Ascending aorta (tissue), 2 donors: ENCODE measurements at regions not wholly inside any gene's neighbourhood (a gene's known extent, or its start where the extent isn't known, plus 50 kb on each side); places are given as distances from the start of the nearest gene placed in this dataset.

ENCODE experiments used
- DNase-seq, 2 donors: peaks; one replicate each; pipeline ENCODE4 v3.0.0-alpha.2; 2019; ENCODE audit warnings: low spot score in 2 of 2
- H3K27ac ChIP-seq, 2 donors: fragments of 200-600 bp; sonication (generic); one replicate each; pipeline ENCODE4 v1.5.1; 2016 to 2017; ENCODE audit warnings: mild to moderate bottlenecking in 1 of 2
- H3K27me3 ChIP-seq: fragments of 200-600 bp; sonication (generic); one replicate; pipeline ENCODE4 v1.5.1; 2017
- H3K36me3 ChIP-seq, 2 donors: fragments of 200-600 bp; sonication (generic); one replicate each; pipeline ENCODE4 v1.5.1; 2016
- H3K4me1 ChIP-seq, 2 donors: fragments of 200-600 bp; sonication (generic); one replicate each; pipeline ENCODE4 v1.5.1; 2016 to 2017; ENCODE audit warnings: mild to moderate bottlenecking in 1 of 2
- H3K4me3 ChIP-seq, 2 donors: fragments of 200-600 bp; sonication (generic); one replicate each; pipeline ENCODE4 v1.5.1; 2016 to 2017; ENCODE audit warnings: mild to moderate bottlenecking in 1 of 2
- H3K9me3 ChIP-seq, 2 donors: fragments of 200-600 bp; sonication (generic); one replicate each; pipeline ENCODE4 v1.5.1; 2016
- CTCF ChIP-seq, 3 experiments: fragments of 200-600 bp in 2 of 3; fragments of 450-650 bp in 1 of 3; sonication (generic) in 2 of 3; IDR thresholded peaks; one replicate each; pipeline ENCODE4 v1.5.1; 2016 to 2019; ENCODE audit warnings: antibody characterized with exemption in 3 of 3, mild to moderate bottlenecking in 1 of 3, moderate library complexity in 1 of 3
- intact Hi-C: fragments of 100-400 bp; cut with DNase I; formaldehyde crosslinking; loops from one replicate; pipeline ENCODE4 v1.15.1; 2023

- Histone ChIP-seq H3K4me3 (no peak overlapping the region), H3K4me1 (peaks cover 0 to 5% of the 10 kb centered on the region in 2 donors), H3K27me3 (no peaks in the 10 kb centered on the region), H3K27ac (peak overlapping the region; percentile 33 to 60), H3K9me3 (no peaks in the 10 kb centered on the region), H3K36me3 (no peaks in the 10 kb centered on the region)
- no peak for TF ChIP-seq CTCF (IDR thresholded peaks at IDR 0.05)
- DNase-seq, result no peak
- intact Hi-C loops, result no loop called here
Measured at GRCh38 chr13:80436571-80437169, 95.7 kb upstream of the SPRY2 start.

- Histone ChIP-seq H3K27ac (no peak overlapping the region), H3K4me3 (no peak overlapping the region), H3K9me3 (no peaks in the 10 kb centered on the region), H3K4me1 (no peaks in the 10 kb centered on the region), H3K36me3 (no peaks in the 10 kb centered on the region), H3K27me3 (no peaks in the 10 kb centered on the region)
- no peak for DNase-seq
- intact Hi-C loops, result no loop called here
- no peak for TF ChIP-seq CTCF (IDR thresholded peaks at IDR 0.05)
Measured at GRCh38 chr13:80430561-80430960, 89.6 kb upstream of the SPRY2 start.

GRCh38 chr13:80428349-80429096 is 87.6 kb upstream of the SPRY2 start:
- Histone ChIP-seq H3K36me3 (no peaks in the 10 kb centered on the region), H3K27ac (no peak overlapping the region), H3K27me3 (no peaks in the 10 kb centered on the region), H3K4me3 (no peak overlapping the region), H3K4me1 (no peaks in the 10 kb centered on the region), H3K9me3 (no peaks in the 10 kb centered on the region)
- intact Hi-C loops, result no loop called here
- no peak for DNase-seq
- no peak for TF ChIP-seq CTCF (IDR thresholded peaks at IDR 0.05)

- H3K36me3 ChIP-seq, result no peaks in the 10 kb centered on the region
- no peak for DNase-seq
- H3K9me3 ChIP-seq, result no peaks in the 10 kb centered on the region
- intact Hi-C loops, result no loop called here
- H3K27ac ChIP-seq, result no peak overlapping the region
- no peaks in the 10 kb centered on the region for H3K4me1 ChIP-seq
- H3K4me3 ChIP-seq, result no peak overlapping the region
- no peaks in the 10 kb centered on the region for H3K27me3 ChIP-seq
- no peak for TF ChIP-seq CTCF (IDR thresholded peaks at IDR 0.05)
Measured at GRCh38 chr13:80419416-80419815, 78.5 kb upstream of the SPRY2 start.

- intact Hi-C loops, result no loop called here
- Histone ChIP-seq H3K4me1 (no peaks in the 10 kb centered on the region), H3K36me3 (no peaks in the 10 kb centered on the region), H3K4me3 (no peak overlapping the region), H3K27ac (no peak overlapping the region), H3K27me3 (no peaks in the 10 kb centered on the region), H3K9me3 (no peaks in the 10 kb centered on the region)
- TF ChIP-seq CTCF (IDR thresholded peaks at IDR 0.05), result no peak
- DNase-seq, result no peak
Measured at GRCh38 chr13:80413611-80414010, 72.7 kb upstream of the SPRY2 start.
